ENCODE measurements at regions not wholly inside any gene's neighbourhood (a gene's known extent, or its start where the extent isn't known, plus 50 kb on each side); places are given as distances from the start of the nearest gene placed in this dataset.

DNA sequence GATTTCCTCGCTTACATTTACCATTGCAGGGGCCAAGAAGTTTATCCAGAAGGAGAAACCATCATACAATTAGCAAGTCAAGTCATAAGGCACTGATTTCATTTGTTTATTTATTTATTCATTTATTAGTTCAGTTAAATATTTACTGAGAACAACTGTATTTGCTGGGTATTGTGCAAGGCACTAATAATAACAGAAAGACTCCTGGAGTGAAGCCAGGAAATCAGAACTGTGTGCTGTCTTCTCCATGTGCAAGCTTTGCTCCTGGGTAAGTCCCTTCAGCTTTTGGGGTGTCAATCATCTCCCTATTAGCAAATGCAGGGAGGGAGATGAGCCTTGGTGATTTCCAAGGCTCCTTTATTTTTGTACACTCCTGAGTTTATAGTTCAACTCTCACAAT, 341.6 kb upstream of the MEIS1 start:
- DNase-seq, result no peak

- no peak for DNase-seq
These were observed 349.9 kb upstream of the MEIS1 start for GRCh38 chr2:66084948-66085590.

- peak in 1 of 2 experiments; percentile 15 for DNase-seq
These were observed 352.3 kb upstream of the MEIS1 start for GRCh38 chr2:66082581-66082980.

GRCh38 chr2:66080127-66080526, 354.8 kb upstream of the MEIS1 start:
- DNase-seq, result no peak

GRCh38 chr2:66073172-66073571, 361.8 kb upstream of the MEIS1 start:
- no peak for DNase-seq

- peak; percentile 24 to 32 for DNase-seq
These were observed 364.0 kb upstream of the MEIS1 start for GRCh38 chr2:66070721-66071602.

DNA sequence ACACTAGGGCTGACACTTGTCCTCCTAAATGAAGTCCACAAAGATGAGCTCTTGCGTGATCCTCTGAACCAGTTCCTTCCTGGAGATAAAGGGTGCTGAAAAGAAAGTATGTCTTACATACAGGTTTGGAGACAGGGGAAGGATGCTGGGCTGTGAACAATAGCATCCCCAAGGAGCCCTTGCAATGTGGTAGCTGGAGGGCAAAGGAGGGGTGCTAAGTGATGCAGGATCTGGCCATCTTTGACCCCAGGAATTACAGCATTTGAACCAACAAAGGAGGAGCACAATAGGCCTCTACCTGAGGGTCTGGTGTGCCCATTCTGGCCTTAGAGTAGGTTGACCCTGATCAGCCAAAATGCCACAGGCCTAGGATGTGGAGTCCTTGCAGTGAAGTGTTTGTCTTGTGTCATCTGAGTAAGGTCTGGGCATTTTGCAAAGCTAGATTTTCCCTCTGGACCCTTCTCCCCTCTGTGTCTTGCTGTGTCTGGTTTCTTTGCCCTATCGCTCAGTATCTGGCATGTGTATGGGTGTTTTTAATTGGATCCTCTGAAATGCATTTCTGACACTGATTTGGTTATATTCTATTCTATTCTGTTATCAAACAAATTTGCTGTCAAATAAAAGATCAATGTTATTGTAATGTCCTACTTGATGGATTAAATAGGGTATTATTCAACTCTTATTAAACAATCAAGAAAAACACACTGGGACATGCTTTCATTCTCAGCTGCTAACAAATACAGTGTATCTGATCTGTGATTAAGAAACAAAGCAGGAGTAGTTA, 364.8 kb upstream of the MEIS1 start:
- DNase-seq, result peak in 1 of 2 experiments; percentile 36

DNA sequence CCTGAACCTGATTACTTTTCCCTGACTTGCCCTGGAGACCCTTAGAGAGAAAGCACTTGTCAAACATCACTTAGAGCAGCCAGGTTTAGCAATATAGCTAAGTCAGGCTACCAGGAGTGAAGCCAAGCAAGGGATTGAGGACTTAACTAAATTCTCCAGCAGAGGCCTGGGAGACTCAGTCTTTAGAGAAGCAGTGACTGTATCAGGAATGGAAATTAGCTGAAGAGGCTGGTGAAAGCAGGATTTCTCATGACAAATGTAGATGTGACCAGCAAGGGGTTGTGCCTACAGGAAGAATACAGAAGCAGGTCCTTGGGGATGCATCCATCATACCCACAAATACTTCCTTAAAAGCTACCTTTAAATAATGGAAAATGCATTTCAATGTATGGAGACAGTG, 368.9 kb upstream of the MEIS1 start:
- no peak for DNase-seq

- DNase-seq, result no peak
These were observed 375.6 kb upstream of the MEIS1 start for GRCh38 chr2:66059332-66059731.

DNA sequence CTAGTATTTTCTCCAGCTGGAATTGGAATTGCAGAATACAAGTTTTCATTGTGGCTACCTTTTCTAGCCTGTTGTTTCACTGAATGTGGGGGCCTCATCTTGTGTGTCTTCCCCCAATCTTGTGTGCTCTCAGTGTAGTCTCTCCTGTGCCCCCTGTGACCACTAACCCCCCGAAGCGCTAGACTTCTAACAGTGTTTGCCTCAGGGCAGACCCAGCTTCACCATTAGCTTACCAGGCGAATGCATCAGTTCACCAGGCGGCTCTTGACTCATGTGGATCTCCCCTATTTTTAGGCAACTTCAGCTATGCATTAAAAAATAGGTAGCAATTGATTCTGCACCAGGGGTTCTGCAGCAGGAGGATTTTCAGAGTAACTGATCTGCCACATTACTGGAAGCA, 376.2 kb upstream of the MEIS1 start:
- no peak for DNase-seq

DNA sequence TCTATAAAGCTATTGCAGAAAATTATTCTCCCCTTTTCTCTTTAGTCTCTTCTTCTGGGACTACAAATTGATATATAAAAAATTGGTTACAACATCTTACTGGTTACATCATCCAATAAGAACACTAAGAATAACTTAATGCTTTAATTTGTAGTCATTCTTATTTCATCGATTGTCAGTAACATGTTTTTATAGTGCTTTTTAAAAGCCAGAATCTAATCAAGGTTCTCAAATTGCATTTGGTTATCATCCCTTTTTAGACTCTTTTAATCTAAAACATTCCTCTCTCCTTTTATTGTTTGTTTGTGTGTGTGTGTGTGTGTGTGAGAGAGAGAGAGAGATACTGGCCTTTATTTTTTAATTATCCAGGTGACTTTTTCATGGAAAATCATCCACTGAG, 377.1 kb upstream of the MEIS1 start:
- DNase-seq, result no peak

DNA sequence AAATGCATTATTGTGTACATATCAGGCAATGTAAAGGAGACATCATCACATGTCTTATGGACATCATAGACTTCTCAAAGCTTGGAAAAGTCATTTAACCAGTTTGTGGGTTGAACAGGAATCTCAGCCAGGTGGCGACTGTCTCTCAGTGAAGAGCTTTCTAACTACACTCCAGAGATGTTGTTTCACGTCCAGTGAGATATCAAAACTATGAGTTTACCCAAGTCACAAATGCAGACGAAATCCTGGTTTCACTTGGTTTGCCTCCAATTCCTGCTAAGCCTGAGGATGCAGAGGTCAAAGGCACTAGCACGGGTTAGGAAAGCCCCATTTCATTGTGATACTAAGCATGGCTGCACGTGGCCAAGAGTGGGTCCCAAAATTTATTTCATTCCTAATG, 384.5 kb upstream of the MEIS1 start:
- DNase-seq, result no peak

DNA sequence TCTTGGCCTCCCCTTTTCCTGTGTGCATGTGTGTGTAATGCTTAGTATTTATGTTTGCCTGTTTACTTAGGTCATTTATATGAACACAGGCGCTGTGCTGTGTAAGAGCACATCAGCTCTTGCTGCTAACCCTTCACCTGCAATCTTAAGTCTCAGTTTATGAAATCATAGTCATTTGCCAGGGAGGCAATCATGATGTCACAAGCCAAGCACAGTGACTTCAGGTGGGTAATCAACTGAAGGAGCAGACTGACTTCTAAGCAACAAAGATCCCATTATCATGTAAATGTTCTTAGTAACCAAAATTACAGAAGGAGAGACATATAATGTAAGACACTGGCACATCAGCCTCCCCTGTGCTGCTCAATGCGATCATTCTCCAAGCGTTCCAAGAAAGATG, 386.3 kb upstream of the MEIS1 start:
- DNase-seq, result no peak

GRCh38 chr2:66041902-66042657, 392.8 kb upstream of the MEIS1 start:
- DNase-seq, result no peak

DNA sequence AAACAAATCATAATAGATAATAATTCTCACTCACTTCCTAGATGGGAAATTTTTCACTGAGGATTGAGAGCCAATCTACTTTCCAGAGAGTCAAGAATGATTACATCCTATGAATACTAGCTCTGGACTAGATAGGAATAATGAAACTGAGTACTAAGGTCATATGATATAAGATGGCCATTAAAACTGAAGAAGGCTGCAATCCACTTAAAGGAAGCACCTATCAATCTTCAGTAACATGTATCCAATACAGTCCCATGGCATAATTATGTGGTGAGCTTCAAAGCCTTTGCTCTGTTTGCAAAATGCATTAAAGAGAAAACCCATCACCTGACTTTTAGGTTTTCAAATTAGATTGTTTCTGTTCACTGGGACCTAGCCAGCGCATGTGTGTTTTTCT, 398.0 kb upstream of the MEIS1 start:
- no peak for DNase-seq

GRCh38 chr2:66034467-66034866, 400.5 kb upstream of the MEIS1 start:
- no peak for DNase-seq

DNA sequence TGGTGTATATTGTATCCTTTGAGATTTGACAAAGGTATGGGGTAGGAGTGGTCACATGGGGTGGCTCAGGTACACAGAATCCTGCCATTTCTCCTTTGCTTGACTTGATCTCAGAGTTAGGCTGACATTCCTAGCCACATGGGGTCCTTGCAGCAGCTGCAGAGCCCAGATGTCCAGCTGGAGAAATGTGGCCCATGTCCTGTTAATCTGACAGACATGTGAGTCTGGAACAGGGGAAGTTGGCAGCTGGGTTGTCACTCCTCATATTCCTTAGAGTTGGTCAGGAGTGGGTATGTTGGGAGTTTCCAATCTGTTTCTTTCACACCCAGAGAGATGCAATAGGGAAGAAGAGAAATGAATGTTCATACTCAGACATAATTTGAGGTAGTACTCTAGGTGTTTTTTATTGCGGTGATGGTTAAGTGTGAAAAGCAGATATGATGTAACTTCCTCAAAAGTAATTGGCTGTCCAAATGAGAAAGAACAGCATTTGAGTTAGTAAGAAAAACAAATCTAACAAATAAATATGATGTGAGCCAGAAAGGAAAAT, 402.6 kb upstream of the MEIS1 start:
- DNase-seq, result no peak

DNA sequence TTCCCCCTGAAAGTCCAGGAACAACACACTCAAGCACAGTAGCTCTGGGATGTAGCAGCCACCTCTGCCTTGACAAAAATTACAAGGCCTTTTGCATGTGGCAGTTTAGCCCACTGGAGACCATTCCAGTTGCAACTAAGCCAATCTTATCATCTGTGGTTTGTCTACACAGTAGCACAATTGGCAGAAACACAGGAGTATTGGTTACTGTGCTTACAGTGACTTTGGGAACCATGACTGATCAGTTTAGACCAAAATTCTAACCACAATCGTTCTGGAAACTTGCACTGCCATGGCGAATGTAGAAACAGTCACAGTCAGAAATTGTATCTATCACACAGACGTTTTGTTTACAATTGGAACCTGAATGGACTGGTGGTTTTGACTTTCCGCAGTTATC, 403.7 kb upstream of the MEIS1 start:
- no peak for DNase-seq

DNA sequence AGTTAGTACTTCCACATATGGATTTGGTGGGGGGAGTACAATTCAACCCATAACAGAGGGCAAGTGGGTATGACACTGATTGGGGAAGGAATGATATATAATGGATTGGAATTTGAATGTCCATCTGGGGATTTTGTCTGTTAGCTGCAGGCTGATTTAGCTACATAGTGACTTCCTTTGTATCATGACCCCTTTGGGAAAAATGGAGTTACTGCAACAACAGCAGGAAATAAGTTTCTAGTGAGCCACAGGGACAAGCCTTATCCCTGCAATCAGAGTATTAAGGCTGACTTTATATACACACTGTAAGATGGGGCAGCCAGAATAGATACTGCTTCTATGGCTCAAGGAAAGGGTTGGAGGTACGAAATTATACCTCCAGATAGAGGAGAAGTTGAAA, 404.4 kb upstream of the MEIS1 start:
- no peak for DNase-seq

GRCh38 chr2:66024391-66024790, 410.5 kb upstream of the MEIS1 start:
- peak in 1 of 2 experiments; percentile 58 for DNase-seq

GRCh38 chr2:66021296-66021695, 413.6 kb upstream of the MEIS1 start:
- DNase-seq, result peak in 1 of 2 experiments; percentile 6

DNA sequence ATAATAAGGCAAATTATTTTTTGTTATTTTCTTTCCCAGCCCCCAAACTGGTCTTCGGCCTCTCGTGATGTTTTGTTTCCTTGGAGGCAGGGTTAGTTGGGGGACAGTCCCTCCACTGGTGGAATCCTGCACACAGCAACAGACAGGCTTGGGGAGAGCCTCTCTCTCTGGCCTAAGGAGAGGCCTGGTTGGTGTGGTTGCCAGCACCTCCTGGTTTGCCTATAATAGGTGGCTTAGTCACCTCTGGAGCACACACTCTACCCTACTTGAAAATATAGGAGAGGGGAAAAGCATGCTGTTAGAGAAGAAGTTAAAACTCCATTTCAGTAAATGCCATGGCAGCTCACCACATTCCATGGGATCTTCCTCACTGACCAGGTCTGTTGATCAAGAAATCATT, 417.2 kb upstream of the MEIS1 start:
- no peak for DNase-seq

DNA sequence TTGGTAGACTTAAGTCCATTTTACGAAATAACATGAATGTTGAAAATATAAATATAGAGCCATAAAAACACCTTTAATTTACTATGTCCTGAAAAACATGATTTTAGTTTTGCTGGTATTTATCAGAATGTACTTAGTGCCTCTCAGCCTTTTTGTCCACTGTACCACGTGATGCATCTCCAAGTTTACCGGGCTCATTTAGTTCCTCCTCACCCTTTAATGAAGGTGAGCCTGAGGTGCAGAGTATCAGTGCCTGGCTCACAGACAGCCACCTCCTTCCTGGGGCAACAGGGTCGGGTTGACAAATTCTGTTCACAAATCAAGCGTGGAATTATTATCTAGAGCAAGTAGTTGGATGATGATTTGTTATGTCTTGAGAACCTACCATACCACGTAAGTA, 420.5 kb upstream of the MEIS1 start:
- no peak for DNase-seq
